GM12875 (cell line): ENCODE measurements at regions not wholly inside any gene's neighbourhood (a gene's known extent, or its start where the extent isn't known, plus 50 kb on each side); places are given as distances from the start of the nearest gene placed in this dataset.
"Not testable (repeated sequence)": the region's sequence is repeated elsewhere in the genome, so short reads cannot be mapped to it uniquely, and the experiment has no call there.

Experiments
- H3K4me3 ChIP-seq: one replicate; pipeline ENCODE4 v1.5.1; 2011; ENCODE audit warnings: low read depth, low read length, control low read depth
- CTCF ChIP-seq: IDR thresholded peaks from 2 replicates; pipeline ENCODE4 v1.5.1; 2011; ENCODE audit warnings: low read depth, mild to moderate bottlenecking, control low read depth, inconsistent platforms, low read length, moderate library complexity, borderline replicate concordance; ENCODE audit not compliant: insufficient read depth

DNA sequence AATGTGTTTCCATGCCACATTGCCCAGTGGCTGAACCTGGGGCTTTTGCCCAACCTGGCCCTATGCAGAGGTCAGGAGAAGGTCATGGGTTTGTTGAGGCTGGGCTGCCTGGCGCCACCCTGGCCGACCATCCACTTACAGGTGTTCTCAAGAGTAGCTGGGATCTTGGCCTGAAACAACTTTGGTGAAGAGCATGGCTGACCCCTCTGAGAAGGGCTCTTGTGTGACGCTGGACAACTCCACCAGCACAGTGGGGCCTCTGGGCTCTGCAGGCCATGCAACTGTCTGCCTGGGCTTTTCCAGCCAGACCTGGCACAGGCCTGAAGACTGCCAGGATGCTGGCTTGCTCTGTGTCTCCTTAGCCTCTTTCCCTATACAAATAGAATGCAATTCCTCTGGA lies 76.4 kb upstream of the ZNG1B start:
- TF ChIP-seq CTCF, result no peak
- H3K4me3 ChIP-seq, result no peak overlapping the region

- H3K4me3 ChIP-seq, result no peak overlapping the region
- no peak for TF ChIP-seq CTCF
Observed at GRCh38 chr2:113357071-113357470, 78.3 kb upstream of the PAX8 start.

DNA sequence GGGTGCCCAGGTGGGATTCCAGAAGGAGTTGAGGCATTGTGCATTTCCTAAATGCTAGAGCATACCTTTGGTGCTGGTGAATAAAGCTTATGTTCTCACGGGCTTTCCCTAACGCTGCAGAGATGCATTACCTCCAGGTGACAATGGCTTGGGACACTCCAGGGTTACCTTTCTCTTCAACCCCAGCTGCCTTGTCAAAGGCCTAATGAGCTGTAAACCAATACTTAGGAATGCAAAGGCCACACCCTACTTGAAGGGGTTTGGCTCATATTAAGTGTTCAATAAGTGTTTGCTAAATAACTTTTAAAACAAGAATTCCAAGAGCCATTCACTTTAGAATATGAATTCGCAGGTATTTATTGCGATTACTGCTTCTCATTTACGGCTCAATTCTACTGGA lies 77.6 kb upstream of the PAX8 start:
- not testable (repeated sequence) for H3K4me3 ChIP-seq

DNA sequence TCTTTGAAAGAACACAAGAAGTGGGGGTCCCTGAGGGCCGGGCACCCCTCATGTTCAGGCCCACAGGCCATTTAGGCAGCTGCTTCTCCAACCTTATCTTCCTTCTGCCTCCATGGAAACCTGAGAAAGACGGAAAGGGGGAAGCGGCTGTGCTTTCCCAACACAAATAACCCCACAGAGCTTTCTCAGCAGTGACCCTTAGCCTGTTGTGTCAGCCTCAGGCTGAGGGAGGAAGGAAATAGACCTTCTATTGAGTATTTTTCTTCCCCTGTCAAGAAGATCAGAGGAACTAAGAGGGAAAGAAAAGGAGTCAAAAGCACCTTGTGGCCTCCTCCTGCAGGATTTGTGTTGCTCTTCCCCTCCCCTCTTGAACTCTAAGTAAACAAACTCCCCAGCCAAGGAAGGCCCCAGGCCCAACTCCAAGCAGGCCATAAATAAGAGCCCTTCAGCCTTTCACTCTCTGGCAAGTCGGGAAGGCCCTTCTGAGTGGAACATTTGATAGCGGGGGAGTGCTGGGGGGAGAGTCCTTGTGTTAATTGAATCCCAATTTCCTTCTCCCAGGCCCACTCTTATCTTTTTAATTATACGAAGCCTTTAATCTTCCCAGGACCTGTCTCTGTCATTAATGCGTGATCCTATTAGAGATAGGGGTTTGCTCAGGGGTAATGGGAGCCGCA lies 76.8 kb upstream of the PAX8 start:
- not testable (repeated sequence) for H3K4me3 ChIP-seq

DNA sequence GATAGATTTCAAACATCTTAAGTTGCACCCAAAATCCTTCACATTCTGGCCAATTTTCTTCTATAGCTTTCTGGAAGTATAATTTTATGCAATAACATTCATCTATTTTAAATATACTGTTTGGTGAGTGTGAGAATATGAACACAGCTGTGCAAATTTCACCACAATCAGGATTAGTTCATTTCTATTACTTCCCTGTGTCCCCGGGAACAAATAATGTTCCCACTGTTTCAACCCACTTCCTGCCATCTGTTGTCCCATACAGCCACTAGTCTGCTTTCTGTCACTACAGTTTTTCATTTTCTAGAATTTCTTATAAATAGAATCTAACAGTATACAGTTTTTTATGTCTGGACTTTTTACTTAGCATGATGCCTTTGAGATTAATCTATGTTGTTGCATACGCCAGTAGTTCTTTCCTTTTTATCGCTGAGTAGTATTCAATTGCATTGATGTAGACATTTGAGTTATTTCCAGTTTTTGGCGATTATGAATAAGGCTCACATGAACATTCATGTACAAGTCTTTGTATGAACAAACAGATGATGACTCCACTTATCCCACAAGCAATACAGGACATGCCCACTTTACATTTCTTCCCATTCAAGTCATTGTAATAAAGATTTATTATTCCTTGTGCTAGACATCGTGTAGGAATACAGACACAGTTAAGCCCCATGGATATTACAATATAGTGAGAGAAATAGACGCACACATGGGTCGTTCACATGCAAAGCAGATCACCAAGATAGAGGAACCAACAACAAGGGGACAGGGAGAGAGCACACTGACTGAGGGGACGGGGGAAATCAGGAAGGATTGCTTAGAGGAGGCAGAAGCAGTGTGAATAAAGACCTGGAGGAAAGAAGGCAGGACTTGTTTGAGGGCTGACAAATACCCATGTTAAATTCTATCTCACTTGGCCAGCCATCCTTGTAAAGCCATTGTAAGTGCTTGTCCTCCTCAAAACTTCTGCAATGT lies 72.9 kb upstream of the PAX8 start:
- no peak for TF ChIP-seq CTCF
- no peak overlapping the region for H3K4me3 ChIP-seq

GRCh38 chr2:113343800-113344199 lies 65.1 kb upstream of the PAX8 start:
- not testable (repeated sequence) for H3K4me3 ChIP-seq

GRCh38 chr2:113342650-113343049 lies 63.9 kb upstream of the PAX8 start:
- no peak for TF ChIP-seq CTCF
- H3K4me3 ChIP-seq, result no peak overlapping the region

DNA sequence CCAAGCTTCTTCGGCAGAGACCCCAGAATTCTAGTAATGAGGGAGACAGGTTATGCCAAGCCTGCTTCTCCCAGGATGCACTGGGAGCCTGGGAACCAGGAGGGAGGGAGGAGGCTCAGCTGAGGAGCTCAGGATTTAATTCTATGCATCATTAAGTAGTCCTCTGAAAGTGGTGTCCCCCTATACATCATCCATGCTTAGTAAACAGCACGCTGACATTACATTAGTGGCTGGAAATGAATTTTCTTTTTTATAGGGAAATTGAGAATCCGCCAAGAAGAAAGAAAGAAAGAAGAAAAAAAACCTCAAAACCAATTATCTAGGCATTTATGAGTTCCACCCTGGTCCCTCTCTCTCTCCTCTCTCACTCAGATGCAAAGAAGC lies 63.1 kb upstream of the PAX8 start:
- not testable (repeated sequence) for H3K4me3 ChIP-seq

- TF ChIP-seq CTCF, result no peak
- H3K4me3 ChIP-seq, result no peak overlapping the region
Observed at GRCh38 chr2:113341191-113341869, 62.6 kb upstream of the PAX8 start.
